Activated CD4-positive, CD25-positive, alpha-beta regulatory T cell (primary cell): ENCODE measurements at regions not wholly inside any gene's neighbourhood (a gene's known extent, or its start where the extent isn't known, plus 50 kb on each side); places are given as distances from the start of the nearest gene placed in this dataset.

ENCODE experiments used
- DNase-seq, 4 experiments: peaks; one replicate each; lab custom pipeline; 2025; lab: John Stamatoyannopoulos, UW

GRCh38 chr2:217407362-217407761, 547.5 kb upstream of the TNP1 start:
- DNase-seq = no peak

GRCh38 chr2:217404236-217404760, 544.4 kb upstream of the TNP1 start:
- no peak for DNase-seq

- no peak for DNase-seq
These were observed 543.0 kb upstream of the TNP1 start for GRCh38 chr2:217402761-217403383.

GRCh38 chr2:217402144-217402543, 542.3 kb upstream of the TNP1 start:
- DNase-seq = no peak

- DNase-seq = no peak
These were observed 539.4 kb upstream of the TNP1 start for GRCh38 chr2:217399291-217399690.

- no peak for DNase-seq
These were observed 539.0 kb upstream of the TNP1 start for GRCh38 chr2:217398860-217399259.

GRCh38 chr2:217398101-217398500, 538.2 kb upstream of the TNP1 start:
- no peak for DNase-seq

GRCh38 chr2:217396586-217396985, 536.7 kb upstream of the TNP1 start:
- no peak for DNase-seq

- DNase-seq = no peak
These were observed 536.3 kb upstream of the TNP1 start for GRCh38 chr2:217396165-217396564.

- DNase-seq = no peak
These were observed 534.9 kb upstream of the TNP1 start for GRCh38 chr2:217394510-217395351.

- DNase-seq = no peak
These were observed 533.7 kb upstream of the TNP1 start for GRCh38 chr2:217393585-217394032.

- DNase-seq = no peak
These were observed 533.2 kb upstream of the TNP1 start for GRCh38 chr2:217392930-217393584.

GRCh38 chr2:217387776-217388387, 528.0 kb upstream of the TNP1 start:
- no peak for DNase-seq

GRCh38 chr2:217386041-217386440, 526.2 kb upstream of the TNP1 start:
- DNase-seq = no peak

- DNase-seq = no peak
These were observed 523.8 kb upstream of the TNP1 start for GRCh38 chr2:217383620-217384019.

GRCh38 chr2:217382794-217383193, 522.9 kb upstream of the TNP1 start:
- DNase-seq = no peak

- DNase-seq = no peak
These were observed 519.9 kb upstream of the TNP1 start for GRCh38 chr2:217379807-217380206.

- no peak for DNase-seq
These were observed 512.9 kb upstream of the TNP1 start for GRCh38 chr2:217372794-217373193.

- DNase-seq = no peak
These were observed 511.9 kb upstream of the TNP1 start for GRCh38 chr2:217371781-217372213.

GRCh38 chr2:217370391-217370790, 510.5 kb upstream of the TNP1 start:
- DNase-seq = no peak

- DNase-seq = no peak
These were observed 507.6 kb upstream of the TNP1 start for GRCh38 chr2:217367464-217367863.

- no peak for DNase-seq
These were observed 507.1 kb upstream of the TNP1 start for GRCh38 chr2:217366966-217367365.
